GM18907 (cell line): ENCODE measurements at regions not wholly inside any gene's neighbourhood (a gene's known extent, or its start where the extent isn't known, plus 50 kb on each side); places are given as distances from the start of the nearest gene placed in this dataset.

ENCODE experiments used
- ATAC-seq: cut with Tn5 transposase; IDR thresholded peaks from one replicate; pipeline ENCODE4 v1.9.1; 2021; ENCODE audit warnings: mild to moderate bottlenecking, moderate library complexity; ENCODE audit not compliant: unreplicated experiment

DNA sequence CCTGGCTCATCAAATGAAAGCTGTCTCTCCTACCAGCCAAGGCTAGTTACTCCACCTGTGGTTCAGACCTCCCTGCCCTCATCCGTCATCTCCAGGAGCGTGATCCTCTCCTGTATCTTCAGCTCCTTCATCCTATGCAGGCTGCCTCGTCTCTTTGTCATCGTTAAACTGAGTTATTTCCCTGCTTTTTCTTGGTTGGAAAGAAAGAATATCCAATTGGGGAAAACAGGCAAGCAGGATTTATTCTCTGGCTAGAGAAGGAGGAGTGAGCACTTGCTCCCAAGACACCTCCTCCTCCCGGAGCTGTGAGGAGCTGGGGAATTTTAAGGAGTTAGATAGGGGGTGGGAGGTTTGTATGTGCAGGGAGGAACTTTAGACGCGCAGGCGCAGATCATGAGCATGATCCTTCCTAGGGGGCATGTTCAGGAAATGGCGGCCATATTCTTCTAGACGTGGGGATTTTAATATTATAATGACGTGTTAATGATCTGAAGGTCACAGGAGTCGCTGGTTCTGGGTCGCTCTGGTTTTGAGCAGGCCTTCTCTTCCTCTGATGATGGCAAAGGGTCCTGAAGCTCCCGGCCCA is 156.4 kb upstream of the KL start:
- ATAC-seq: no peak

DNA sequence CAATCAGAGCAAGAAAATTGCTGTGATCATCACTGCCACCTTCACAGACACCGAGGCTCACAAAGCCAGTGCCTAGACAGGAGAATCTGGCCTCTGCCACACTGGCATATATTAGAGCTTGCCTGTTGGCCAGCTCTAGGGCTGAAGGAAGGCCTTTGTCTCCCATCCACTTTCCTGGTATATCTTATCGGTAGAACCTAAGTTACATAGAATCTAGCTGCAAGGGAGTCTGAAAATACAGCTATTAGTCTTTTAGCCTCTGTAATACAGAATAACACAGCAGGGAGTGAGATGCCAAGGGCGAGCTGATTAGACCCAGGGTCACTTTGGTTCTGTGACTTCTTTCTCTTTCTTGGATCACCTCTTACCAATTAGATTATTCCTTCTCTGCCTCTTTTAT is 154.9 kb upstream of the KL start:
- ATAC-seq: no peak

DNA sequence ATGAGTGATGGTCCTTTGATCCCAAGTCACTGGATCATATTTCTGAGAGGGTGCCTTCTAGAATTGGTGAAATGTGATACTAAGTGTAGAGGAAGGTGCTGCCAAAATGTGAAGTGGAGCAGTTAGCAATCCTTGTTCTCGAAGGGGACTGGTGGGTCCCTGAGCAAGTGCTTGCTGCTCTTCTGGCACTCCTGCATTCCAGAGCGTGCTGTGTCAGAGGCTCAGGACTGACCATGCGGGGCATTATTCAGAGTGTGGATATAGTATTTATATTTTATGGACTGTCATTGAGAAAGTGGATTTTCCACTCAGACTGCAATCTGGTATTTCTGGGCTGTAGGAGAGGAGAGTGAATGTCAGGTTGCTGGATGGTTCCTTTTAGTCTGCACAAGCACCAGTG is 152.6 kb upstream of the KL start:
- no peak for ATAC-seq

DNA sequence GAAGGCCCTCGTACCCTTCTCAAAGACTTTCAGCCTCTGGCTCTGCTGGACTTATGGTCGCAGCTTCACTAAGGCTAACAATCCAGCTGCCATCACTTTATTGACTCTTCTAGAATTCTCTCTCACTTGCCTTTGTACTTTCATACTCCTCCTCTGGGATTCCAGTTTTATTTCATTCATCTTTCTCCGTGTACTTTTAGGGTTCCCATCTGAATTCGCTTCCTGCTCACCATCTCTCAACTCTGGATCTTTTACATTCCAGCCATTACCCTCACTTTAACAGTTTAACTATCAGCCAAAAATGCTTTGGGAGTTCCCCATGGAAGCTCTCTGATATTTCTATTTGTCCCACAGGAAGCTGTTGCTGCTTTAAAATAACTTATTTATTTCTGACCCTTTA is 149.3 kb upstream of the KL start:
- no peak for ATAC-seq

DNA sequence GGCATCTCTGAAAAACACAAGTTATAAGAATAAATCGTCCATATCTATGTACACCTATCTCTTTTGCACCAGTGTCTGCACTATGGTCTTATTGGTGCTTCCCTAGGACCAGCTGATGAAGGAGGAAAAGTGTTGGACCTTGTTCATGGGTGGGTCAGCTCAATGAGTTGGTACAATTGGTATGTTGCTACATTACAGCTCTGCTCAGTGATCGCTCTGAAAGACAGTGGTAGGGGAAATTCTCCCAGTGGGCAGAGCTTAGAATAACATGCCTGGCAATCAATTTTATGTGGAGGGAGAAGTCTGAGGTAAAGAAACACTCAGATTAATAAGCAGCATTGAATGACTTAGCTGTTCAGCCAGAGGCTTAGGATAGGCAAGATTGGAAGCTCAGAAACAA is 138.7 kb upstream of the KL start:
- ATAC-seq: no peak

DNA sequence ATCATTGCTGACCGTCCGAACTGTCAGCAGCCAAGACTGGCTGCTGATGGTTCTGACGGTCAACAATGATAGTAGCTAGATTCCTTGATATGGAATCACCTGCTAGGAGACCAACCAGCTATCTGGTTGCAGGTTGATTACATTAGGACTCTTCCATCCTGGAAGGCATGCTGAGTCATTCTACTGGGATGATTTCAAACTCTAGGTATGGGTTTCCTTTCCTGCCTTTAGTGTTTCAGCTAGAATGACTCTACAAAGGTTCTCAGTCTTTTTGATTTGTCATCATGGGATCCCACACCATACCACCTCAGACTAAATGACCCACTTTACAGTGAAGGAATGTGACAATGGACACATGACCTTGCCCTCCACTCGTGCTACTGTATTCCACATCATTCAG is 138.1 kb upstream of the KL start:
- no peak for ATAC-seq

DNA sequence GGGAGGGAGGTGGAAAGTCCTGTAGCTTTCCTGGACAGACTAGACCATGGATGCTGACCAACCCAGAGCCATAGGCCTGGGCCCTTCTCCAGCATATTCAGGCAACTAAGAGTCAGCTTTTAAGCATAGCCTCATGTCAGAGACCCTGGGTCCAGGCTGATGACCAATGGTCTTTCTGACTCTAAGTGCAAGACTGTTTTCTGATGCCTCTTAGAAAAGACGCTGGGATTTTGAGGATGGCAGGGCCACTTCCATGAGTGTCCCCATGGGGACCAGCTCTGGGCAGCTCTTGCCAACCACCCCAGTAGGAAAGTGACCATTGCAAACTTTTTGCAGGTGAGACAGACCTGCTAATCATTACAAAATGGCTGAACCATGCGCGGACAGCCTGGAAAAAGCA is 135.6 kb upstream of the KL start:
- ATAC-seq: no peak

DNA sequence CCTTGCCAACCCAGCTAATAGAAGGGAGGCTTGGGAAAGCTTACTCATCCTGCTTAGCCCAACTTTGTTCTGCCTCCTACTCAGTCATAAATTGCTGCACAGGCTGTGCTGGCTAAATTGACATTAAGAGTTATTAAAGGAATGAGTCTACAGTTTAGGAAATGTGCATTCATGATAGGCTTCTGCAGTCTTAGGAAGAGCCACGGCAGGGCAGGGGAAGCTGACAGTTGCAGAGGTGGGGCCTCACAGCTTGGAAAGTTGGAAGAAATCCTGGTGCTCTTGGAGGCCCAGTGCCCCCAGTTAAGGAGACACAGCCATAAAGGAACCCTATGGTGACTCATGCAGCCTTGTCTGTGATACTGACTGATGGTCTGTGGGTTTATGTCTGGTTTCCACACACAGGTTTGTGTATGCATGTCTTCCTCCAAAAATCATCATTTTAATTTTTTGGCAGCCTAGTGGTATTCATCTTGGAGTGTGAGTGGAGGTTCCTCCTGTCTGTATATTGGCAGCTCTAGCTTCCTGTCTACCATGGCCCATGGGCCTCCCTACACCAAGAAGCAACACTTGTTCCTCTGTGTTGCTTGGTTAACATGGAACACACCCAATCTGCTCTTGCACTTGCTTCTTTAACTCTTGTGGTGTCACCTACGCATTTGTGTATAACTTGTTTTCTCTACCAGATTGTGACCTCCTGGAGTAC is 135.0 kb upstream of the KL start:
- no peak for ATAC-seq

DNA sequence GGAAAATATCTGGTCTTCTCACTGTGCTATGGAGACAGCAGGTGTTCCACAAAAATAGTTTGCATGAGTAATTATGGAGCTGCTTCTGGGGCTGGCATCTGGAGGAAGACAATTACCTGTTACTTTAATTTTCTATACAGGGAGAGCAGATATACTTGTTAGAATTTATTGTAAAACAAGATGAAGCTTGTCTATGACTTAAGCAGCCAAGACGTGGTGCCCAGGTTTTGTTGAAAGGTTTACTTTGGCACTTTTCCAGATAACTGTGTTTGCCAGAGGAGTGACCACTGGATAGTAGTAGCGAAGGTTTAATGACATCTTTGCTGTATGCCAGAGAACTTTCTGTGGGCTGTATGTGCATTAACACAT is 134.5 kb upstream of the KL start:
- ATAC-seq: no peak

DNA sequence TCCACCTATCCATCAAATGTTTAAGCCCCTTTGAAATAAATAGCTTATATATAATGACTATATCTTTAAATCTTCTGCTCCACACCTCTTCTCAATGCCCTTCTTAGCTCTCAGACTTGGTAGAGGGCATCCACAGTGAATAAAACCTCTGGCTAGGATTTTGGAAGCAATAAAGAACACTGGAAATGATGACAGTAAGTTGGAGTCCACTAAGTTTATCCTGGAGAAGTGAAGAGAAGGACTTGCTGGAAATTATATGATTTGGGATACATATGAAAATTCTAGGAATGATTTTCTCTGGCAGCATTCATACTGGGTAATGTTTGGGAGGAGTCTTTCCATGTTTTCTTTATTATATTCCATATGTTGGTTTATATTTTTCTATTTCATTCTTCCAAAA is 133.5 kb upstream of the KL start:
- no peak for ATAC-seq

DNA sequence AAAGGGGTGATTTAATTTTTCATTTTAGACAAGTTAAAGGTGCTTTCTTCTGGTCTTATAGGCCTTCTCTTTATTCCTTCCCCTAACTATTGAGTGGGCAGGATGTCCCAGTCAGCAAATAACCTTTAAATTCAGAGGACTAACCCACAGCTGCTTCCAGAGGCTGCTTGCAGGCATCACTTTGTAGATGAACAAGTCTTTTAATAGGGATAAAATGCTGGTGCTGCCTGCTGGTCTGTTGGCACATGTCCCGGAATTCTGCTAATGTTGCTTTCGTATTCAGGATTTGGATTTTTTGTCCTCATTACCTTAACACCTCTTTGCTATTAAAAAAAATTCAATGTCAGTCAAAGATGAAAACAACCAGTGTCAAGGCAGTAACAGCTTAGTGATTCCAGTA is 132.7 kb upstream of the KL start:
- no peak for ATAC-seq

DNA sequence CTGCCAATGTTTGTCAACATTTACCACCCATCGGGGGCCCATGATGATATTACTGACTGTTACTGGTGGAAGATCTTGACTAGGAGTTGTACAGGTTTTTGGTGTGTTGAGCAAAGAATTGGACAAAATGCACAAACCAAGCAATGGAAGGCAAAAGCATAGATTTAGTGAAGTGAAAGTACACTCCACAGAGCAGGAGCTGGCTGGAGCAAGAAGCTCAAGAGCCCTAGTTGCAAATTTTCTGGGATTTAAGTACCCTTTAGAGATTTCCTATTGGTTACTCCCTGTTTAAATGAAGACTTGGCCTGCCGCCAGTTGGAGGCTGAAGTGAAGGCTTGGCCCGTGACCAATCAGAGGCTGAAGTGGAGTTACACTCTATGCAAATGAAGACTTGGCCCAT is 128.6 kb upstream of the KL start:
- ATAC-seq: no peak

DNA sequence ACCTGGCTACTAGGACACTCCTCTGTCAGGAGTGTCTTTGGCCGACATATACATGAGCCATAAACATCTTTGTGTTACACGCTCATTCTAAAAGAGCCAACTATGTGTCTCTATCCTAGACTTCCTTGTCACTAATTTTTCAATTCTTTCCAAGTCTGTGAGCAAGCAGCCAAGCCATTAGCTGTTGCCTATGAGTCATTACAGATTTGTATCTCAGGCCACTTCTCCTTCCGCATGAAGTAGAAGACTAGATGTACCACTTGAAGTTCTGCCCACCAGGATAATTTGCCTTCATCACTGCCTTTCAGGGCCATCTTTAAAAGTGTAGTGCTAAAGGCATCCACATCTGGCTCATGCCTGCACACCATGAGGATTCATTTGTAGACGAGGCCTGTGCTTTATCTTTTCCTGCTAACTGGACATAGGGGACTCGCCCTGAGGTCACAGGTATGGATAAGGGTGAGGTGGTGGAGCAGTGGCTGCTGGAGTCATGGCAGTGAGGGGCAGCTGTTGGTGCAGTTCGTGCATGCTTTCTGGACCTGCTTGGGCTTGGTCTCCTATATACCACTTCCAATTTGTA is 126.1 kb upstream of the KL start:
- ATAC-seq: no peak

DNA sequence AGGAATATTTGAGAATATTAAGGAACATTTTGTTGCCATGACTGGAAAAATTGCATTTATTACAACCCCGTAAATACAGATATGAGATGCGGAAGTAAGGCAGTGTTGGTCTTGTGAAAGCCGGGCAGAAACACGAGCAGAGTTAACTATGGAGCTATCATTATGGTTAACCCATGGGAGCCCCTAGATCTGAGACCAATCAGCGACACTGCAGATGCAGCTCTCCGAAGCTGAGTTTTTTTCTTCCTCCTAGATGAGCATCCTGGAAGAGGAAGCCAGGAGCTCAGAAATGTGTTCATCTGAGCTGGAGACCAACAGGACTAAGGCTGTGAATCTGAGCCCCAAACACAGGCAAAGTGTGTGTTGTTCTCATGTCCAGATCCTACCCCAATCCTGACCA is 123.0 kb upstream of the KL start:
- ATAC-seq: no peak

DNA sequence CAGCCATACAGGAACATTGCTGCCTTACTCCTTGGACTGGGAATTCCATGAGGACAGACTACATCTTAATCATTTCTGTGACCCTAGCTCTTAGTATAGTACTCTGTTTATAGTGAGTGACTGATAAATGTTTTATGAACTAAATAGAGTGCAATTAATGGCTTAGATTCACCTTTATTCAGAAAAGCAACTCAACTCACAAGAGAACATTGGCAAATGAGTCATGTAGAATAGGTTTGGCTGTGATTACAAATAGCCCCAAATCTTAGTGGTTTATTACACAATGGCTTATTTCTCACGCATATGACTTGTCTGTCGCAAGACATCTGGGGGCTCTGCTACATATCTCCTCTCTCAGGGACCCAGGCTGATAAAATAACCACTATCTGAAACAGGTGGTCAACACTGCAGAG is 121.6 kb upstream of the KL start:
- ATAC-seq: no peak

DNA sequence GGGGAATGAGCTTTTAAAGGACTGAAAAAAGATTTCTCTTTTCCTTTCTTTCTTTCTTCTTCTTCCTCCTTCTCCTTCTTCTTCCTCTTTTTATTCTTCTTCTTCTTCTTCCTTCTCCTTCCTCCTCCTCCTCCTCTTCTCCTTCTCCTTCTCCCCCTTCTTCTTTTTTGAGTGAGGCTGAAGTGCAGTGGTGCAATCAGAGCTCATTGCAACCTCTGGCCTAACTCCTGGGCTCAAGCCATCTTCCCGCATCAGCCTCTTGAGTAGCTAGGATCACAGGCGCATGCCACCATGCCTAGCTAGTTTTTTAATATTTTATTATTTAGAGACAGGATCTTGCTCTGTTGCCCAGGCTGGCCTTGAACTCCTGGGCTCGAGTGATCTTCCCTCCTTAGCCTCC is 120.9 kb upstream of the KL start:
- ATAC-seq: no peak

DNA sequence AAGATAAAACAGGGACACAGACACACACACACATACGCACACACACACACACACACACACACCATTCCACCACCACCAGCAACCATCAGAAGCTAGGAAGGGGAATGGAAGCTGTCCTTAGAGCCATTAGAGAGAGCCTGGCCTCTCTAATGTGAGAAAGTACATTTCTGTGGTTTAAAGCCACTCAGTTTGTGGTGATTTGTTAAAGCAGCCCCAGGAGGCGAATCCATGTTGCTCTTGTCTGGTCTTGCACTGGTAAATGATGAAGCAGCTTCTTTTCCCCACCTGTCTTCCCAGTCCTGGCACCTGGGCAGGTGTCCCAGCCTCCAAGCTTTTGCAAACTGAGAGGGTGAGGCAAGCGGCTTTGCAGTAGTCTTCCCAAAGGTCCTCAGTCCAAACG is 118.9 kb upstream of the KL start:
- no peak for ATAC-seq

DNA sequence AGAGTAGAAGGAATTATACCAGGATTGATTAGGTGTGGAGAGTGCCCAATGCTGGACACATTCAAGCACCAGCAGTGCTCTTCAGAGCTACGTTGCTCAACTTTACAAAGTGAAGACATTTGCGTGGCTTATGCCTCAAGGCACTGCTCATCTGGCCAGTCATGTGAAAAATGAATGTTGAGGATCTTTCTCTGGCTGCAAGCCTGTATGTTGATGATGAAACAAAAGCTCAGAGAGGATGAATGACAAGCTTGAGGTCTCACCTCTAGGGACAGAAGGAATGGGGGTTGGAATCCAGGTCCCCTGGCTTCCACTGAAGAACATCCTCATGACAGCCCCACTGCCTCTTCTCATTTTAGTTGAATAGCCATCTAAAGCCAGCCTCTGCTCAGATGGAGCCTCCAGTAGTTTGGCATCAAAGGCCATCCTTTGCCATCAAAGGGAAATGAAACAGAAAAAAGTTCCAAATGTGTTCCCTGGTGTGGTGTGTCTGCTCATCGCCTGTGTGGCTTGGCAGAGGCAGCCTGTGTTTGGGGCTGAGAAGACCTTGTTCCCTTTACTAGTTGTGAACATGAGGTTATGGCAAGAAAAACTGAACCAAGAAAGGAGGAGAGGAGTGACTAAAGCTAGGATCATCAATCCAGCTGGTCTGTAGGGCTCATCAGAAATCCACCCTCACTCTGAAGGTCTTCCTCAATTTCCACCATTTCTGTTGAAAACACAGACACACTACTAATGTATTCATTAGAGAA is 114.0 kb upstream of the KL start:
- ATAC-seq: no peak

DNA sequence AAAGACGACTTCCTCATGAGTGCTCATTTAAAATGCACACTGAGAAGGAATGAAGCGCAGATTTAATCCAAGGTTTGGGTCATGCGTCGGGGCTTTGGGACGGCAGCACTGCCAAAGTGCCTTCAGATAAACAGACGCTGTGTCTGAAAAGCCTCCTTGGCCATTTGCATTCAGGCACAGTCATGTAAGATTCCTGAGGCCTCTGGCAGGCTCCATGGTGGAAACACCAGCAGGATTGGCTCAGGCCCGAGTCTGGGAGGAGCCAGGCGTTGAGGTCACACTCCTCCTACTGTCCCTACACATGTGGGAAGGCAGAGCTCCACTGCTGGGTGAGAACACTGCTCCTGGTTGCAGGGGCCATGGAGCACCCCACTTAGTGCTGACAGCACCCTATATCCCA is 113.3 kb upstream of the KL start:
- ATAC-seq: no peak

DNA sequence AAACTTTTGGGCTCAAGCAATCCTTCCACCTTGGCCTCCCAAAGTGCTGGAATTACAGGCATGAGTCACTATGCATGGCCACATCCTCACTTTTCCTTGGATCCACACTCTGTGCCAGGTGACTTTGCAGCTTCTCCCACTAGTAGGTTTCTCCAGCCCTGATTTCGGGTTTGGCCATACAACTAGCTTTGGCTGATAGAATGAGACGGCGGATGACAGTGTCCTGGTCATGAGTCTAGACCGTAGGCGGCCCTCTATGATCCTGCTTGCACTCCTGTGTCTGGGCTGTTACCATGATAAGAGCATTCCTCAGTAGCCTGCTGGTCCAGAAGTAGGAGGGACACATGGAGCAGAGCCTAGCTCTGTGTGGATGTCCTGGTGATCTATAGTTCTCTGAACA is 112.5 kb upstream of the KL start:
- no peak for ATAC-seq

DNA sequence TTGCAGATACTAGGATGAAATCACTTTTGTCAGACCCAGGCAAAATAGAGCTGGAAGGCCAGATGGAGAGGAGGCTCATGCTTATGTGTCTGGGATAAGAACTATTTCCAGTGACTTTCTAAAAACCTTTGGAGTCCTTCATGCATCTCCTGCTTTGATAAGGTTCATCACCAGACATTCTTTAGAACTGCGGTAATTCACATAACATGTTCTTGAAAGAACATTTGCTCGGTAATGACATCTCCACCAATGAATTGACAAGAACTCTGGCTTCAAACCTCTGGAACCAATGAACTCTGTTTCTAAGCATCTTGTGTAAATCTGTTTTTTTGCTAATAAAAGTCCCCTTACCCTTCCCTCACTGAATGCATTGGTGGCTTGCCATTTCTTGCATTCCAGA is 112.0 kb upstream of the KL start:
- no peak for ATAC-seq
